GM12872 (cell line): ENCODE measurements at regions not wholly inside any gene's neighbourhood (a gene's known extent, or its start where the extent isn't known, plus 50 kb on each side); places are given as distances from the start of the nearest gene placed in this dataset.

Experiments used
- TF ChIP-seq, protein P1 (sequence below): IDR thresholded peaks from 3 replicates; pipeline ENCODE4 v1.5.1; 2011; ENCODE audit warnings: low read depth, mild to moderate bottlenecking, low read length, moderate library complexity; ENCODE audit not compliant: insufficient read depth

DNA sequence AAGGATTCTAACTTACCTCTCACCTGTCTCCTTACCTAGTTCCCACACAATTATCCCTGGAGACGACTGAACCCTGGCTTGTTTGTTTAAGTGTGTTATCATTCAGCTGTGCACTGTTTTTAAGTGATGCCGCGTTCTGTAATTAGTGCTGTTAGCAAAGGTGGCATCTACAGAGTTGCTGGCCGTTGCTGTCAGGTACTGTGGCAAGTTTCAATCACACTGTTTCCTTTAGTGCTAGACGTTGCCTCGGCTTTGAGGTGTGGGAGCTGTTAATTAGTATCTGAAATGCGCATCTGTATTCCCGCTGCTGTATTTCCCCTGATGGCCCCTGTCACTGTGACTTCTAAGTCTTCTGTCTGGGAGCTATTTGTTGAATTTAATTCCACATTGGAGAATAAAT lies 193.8 kb upstream of the GAS1 start:
- TF ChIP-seq, protein P1, sequence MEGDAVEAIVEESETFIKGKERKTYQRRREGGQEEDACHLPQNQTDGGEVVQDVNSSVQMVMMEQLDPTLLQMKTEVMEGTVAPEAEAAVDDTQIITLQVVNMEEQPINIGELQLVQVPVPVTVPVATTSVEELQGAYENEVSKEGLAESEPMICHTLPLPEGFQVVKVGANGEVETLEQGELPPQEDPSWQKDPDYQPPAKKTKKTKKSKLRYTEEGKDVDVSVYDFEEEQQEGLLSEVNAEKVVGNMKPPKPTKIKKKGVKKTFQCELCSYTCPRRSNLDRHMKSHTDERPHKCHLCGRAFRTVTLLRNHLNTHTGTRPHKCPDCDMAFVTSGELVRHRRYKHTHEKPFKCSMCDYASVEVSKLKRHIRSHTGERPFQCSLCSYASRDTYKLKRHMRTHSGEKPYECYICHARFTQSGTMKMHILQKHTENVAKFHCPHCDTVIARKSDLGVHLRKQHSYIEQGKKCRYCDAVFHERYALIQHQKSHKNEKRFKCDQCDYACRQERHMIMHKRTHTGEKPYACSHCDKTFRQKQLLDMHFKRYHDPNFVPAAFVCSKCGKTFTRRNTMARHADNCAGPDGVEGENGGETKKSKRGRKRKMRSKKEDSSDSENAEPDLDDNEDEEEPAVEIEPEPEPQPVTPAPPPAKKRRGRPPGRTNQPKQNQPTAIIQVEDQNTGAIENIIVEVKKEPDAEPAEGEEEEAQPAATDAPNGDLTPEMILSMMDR, result no peak

GRCh38 chr9:87146933-87147332 lies 199.6 kb upstream of the GAS1 start:
- TF ChIP-seq, protein P1, result no peak

GRCh38 chr9:87147839-87148238 lies 200.5 kb upstream of the GAS1 start:
- TF ChIP-seq, protein P1, result no peak

- TF ChIP-seq, protein P1, result no peak
Measured at GRCh38 chr9:87148331-87149104, 201.2 kb upstream of the GAS1 start.

GRCh38 chr9:87149799-87150198 lies 202.5 kb upstream of the GAS1 start:
- TF ChIP-seq, protein P1, result no peak

DNA sequence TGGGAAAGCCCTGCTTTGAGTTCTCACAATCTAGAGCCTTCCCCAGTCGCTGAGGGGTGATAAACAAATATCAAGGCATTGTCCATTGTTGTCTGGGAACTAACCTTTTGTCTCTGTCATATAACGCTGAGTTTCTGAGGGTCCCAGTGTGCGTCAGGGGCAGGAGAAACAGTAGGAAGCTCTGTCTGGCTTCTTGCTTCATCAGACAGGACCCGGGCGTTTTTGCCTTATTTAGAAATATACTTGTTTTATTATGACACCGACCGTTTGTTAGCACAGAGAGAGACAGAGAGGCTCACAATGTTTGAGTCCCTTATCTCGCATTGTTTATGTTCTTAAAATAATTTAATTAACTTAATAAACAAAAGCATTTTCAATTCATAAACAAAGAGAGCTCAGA lies 204.9 kb upstream of the GAS1 start:
- TF ChIP-seq, protein P1, result no peak

DNA sequence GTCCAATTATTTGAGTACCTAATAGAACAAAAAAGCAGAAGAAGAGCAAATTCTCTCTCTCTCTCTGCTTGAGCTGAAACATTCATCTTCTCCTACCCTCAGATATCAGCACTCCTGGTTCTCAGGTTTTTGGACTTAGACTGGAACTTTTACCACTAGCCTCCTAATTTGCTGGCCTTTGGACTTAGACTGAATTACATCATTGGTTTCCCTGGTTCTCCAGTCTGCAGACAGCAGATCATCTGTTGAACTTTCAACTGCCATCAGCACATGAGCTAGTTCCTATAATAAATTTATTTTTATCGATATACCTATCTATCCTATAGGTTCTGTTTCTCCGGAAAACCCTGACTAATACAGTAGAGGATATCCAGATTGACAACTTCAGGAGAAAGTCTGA lies 208.9 kb upstream of the GAS1 start:
- TF ChIP-seq, protein P1, result no peak
